ENCODE measurements at regions not wholly inside any gene's neighbourhood (a gene's known extent, or its start where the extent isn't known, plus 50 kb on each side); places are given as distances from the start of the nearest gene placed in this dataset.
"Not testable (repeated sequence)": the region's sequence is repeated elsewhere in the genome, so short reads cannot be mapped to it uniquely, and the experiment has no call there.

DNA sequence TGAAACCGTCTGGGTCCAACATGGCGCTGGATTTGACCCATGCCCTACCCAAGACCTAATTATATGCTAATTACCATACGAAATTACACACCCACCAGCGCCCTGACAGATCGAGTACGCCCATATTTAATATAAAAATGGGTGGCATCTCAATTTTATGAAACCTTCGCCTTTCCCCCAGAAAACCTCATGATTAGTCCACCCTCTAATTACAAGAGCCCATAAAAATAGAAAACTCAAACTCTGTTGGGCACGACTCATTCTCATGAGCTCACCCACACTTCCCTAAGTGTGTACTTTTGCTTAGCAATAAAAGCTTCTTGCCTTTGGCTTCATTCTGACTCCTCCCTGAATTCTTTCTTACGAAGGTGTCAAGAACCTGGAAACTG, 136.4 kb downstream of the OR2B2 start:
- no peak overlapping the region for H3K27ac ChIP-seq
- H3K79me2 ChIP-seq: no peaks in the 10 kb centered on the region
- no peaks in the 10 kb centered on the region for H3K27me3 ChIP-seq (ENCODE audit: control insufficient read depth, insufficient read depth, low read length)
- TF ChIP-seq, protein P1, sequence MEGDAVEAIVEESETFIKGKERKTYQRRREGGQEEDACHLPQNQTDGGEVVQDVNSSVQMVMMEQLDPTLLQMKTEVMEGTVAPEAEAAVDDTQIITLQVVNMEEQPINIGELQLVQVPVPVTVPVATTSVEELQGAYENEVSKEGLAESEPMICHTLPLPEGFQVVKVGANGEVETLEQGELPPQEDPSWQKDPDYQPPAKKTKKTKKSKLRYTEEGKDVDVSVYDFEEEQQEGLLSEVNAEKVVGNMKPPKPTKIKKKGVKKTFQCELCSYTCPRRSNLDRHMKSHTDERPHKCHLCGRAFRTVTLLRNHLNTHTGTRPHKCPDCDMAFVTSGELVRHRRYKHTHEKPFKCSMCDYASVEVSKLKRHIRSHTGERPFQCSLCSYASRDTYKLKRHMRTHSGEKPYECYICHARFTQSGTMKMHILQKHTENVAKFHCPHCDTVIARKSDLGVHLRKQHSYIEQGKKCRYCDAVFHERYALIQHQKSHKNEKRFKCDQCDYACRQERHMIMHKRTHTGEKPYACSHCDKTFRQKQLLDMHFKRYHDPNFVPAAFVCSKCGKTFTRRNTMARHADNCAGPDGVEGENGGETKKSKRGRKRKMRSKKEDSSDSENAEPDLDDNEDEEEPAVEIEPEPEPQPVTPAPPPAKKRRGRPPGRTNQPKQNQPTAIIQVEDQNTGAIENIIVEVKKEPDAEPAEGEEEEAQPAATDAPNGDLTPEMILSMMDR (IDR thresholded peaks at IDR 0.05): no peak
- H3K4me3 ChIP-seq (ENCODE audit: low read depth, low read length): no peak overlapping the region
- H3K9ac ChIP-seq: no peak overlapping the region
- H2AFZ ChIP-seq: no peak overlapping the region
- H3K36me3 ChIP-seq (ENCODE audit: control insufficient read depth, insufficient read depth, low read length): no peaks in the 10 kb centered on the region
- no peak overlapping the region for H3K4me2 ChIP-seq (ENCODE audit: low read length)
- no peaks in the 10 kb centered on the region for H3K9me3 ChIP-seq (ENCODE audit: control insufficient read depth, low read length)
- H3K4me1 ChIP-seq: no peaks in the 10 kb centered on the region

DNA sequence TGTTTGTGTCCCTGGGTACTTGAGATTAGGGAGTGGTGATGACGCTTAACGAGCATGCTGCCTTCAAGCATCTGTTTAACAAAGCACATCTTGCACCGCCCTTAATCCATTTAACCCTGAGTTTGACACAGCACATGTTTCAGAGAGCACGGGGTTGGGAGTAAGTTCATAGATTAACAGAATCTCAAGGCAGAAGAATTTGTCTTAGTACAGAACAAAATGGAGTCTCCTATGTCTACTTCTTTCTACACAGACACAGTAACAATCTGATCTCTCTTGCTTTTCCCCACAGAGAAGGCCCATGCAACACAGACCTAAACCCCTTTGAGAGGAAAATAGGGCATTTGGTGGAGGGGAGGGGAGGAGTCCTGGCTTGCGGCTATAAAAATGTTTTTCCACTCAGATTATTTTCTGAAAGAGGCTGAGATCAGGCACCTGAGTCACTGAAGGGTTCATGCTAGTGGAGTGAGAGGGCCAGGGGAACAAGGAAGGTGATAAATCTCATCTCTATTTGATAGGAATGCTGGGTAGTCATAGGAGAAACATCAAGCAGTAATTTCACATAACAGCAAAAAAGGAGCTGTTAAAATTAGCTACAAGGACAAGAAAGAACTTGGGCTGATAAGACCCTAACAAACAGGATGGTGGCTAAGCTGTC, 136.9 kb downstream of the OR2B2 start:
- H3K4me2 ChIP-seq (ENCODE audit: low read length); H3K9me3 ChIP-seq (ENCODE audit: control insufficient read depth, low read length); H3K36me3 ChIP-seq (ENCODE audit: control insufficient read depth, insufficient read depth, low read length); H3K9ac ChIP-seq; H3K4me1 ChIP-seq; H3K27ac ChIP-seq; H3K79me2 ChIP-seq; H3K27me3 ChIP-seq (ENCODE audit: control insufficient read depth, insufficient read depth, low read length); H3K4me3 ChIP-seq (ENCODE audit: low read depth, low read length); H2AFZ ChIP-seq: not testable (repeated sequence)

DNA sequence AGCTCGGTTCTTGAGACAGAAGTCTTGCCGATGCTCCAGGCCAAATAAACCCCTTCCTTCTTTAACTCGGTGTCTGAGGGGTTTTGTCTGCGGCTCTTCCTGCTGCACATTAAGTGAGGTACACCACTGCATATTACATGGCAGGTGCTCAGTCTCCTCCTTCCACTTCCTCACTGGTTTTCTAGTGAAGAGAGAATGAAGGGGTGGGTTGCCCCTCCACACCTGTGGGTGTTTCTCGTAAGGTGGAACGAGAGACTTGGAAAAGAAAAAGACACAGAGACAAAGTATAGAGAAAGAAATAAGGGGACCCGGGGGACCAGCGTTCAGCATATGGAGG, 138.0 kb downstream of the OR2B2 start:
- not testable (repeated sequence) for H3K79me2 ChIP-seq; H3K27ac ChIP-seq; H3K4me3 ChIP-seq (ENCODE audit: low read depth, low read length); H3K9me3 ChIP-seq (ENCODE audit: control insufficient read depth, low read length); H3K36me3 ChIP-seq (ENCODE audit: control insufficient read depth, insufficient read depth, low read length); H2AFZ ChIP-seq; H3K4me1 ChIP-seq; H3K27me3 ChIP-seq (ENCODE audit: control insufficient read depth, insufficient read depth, low read length); H3K9ac ChIP-seq; H3K4me2 ChIP-seq (ENCODE audit: low read length)

DNA sequence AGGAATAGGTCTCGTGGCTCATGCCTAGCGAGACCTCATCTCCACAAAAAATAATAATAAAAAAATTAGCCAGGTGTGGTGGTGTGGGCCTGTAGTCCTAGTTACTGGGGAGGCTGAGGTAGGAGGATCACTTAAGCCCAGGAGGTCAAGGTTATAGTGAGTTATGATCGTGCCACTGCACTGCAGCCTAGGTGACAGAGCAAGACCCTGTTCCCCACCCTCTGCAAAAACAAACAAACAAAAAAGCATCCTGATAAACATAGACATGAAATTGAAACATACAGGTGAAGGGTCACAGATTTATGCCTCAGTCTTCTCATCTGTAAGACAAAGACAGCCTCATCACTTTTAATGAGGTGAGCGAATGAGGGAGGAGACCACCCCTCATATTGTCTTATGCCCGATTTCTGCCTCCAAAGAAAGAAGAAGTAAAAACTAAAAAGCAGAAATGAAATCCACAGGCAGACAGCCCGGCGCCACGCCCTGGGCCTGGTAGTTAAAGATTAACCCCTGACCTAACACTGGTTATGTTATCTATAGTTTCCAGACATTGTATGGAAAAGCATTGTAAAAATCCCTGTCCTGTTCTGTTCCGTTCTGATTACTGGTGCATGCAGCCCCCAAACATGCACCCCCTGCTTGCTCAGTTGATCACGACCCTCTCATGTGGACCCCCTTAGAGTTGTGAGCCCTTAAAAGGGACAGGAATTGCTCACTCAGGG, 138.5 kb downstream of the OR2B2 start:
- not testable (repeated sequence) for H2AFZ ChIP-seq; H3K79me2 ChIP-seq; H3K36me3 ChIP-seq (ENCODE audit: control insufficient read depth, insufficient read depth, low read length); H3K9me3 ChIP-seq (ENCODE audit: control insufficient read depth, low read length); H3K9ac ChIP-seq; H3K27me3 ChIP-seq (ENCODE audit: control insufficient read depth, insufficient read depth, low read length); H3K27ac ChIP-seq; H3K4me1 ChIP-seq; H3K4me2 ChIP-seq (ENCODE audit: low read length); H3K4me3 ChIP-seq (ENCODE audit: low read depth, low read length)

DNA sequence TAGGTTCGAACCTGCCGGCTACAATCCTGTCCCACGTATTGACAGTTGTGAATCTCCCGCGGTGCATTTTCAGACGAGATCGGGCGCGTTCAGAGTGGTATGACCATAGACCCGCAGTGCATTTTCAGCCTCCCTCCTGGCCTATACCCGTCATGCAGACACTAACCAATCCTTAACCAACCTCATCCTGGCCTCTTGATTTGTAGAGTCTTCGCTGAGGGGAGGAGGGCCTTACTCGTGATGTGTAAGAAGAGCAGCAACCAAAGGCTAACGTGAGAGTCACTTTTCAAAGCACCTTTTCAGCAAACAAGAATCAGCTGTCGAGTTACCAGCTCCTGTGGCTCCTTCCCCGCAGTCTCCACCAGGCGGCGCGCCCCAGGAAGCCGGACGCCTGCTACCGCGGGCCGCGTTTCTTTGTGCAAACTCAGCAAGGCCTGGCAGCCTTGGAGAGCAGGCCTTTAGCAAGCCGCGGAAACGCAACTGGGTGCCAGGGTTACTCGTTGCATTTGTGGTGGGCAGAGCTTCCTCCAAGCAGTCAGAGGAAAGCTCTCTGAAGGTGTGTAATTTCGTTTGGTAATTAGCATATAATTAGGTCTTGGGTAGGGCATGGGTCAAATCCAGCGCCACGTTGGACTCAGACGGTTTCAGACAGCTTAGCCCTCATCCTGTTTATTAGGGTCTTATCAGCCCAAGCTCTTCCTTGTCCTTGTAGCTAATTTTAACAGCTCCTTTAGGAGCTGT, 139.8 kb downstream of the OR2B2 start:
- no peak overlapping the region for H3K9ac ChIP-seq

DNA sequence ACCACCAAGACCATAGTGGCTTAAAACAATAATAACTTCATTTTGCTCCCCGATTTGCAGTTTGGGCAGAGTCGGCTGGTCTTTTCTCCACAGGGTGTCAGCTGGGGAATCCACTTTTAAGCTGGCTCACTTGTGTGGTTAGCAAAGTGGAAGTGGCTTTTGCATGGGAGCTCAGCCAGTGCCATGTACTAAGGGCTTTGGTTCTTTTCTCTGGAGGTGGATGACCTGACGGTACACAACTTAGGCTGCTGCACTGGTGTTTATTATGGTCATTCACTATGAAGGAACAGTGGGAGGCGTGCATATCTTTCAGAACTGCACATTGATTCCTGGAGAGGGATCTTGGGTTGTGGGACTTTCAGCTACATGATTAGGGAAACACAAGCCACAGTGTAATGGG, 141.0 kb downstream of the OR2B2 start:
- H3K4me2 ChIP-seq (ENCODE audit: low read length): no peak overlapping the region
- no peak overlapping the region for H3K4me3 ChIP-seq (ENCODE audit: low read depth, low read length)
- no peaks in the 10 kb centered on the region for H3K4me1 ChIP-seq
- no peak overlapping the region for H2AFZ ChIP-seq
- H3K9ac ChIP-seq: no peak overlapping the region
- H3K27me3 ChIP-seq (ENCODE audit: control insufficient read depth, insufficient read depth, low read length): no peaks in the 10 kb centered on the region
- no peak overlapping the region for H3K27ac ChIP-seq
- no peaks in the 10 kb centered on the region for H3K9me3 ChIP-seq (ENCODE audit: control insufficient read depth, low read length)
- no peaks in the 10 kb centered on the region for H3K79me2 ChIP-seq
- TF ChIP-seq, protein P1 (IDR thresholded peaks at IDR 0.05): no peak
- no peaks in the 10 kb centered on the region for H3K36me3 ChIP-seq (ENCODE audit: control insufficient read depth, insufficient read depth, low read length)

More for the DNA sequence above, 139.8 kb downstream of the OR2B2 start:
- no peak overlapping the region for H3K27ac ChIP-seq
- peak overlapping the region; percentile 28 for H3K4me3 ChIP-seq (ENCODE audit: low read depth, low read length)
- no peaks in the 10 kb centered on the region for H3K79me2 ChIP-seq
- TF ChIP-seq, protein P1 (IDR thresholded peaks at IDR 0.05): peak; percentile 94
- peak overlapping the region; percentile 73 for H2AFZ ChIP-seq
- no peaks in the 10 kb centered on the region for H3K4me1 ChIP-seq
- no peaks in the 10 kb centered on the region for H3K27me3 ChIP-seq (ENCODE audit: control insufficient read depth, insufficient read depth, low read length)
- no peaks in the 10 kb centered on the region for H3K36me3 ChIP-seq (ENCODE audit: control insufficient read depth, insufficient read depth, low read length)
- H3K4me2 ChIP-seq (ENCODE audit: low read length): peak overlapping the region; percentile 53
- H3K9me3 ChIP-seq (ENCODE audit: control insufficient read depth, low read length): no peaks in the 10 kb centered on the region
